Panc1 (cell line): ENCODE measurements at regions not wholly inside any gene's neighbourhood (a gene's known extent, or its start where the extent isn't known, plus 50 kb on each side); places are given as distances from the start of the nearest gene placed in this dataset.

Experiments
- ATAC-seq: fragments of 200-7000 bp; cut with Tn5 transposase; 2 replicates; pipeline ENCODE4 v1.9.1; 2020; ENCODE audit warnings: mild to moderate bottlenecking, moderate library complexity
- BruUV-seq: library from RNA; stranded (reverse); fragments of 400-500 nt; replicated peaks from 2 replicates; lab custom pipeline; 2021; lab: Mats Ljungman, UMichigan
- CTCF ChIA-PET: fragments of 300-600 bp; sonication (Branson Sonifier 250); formaldehyde crosslinking; loops from one replicate; lab custom pipeline; 2022; ENCODE audit warnings: antibody characterized with exemption; lab: Charles Lee
- POLR2A ChIA-PET: fragments of 300-600 bp; sonication (Branson Sonifier 250); formaldehyde crosslinking; loops from one replicate; lab custom pipeline; 2022; ENCODE audit warnings: antibody characterized with exemption; lab: Charles Lee
- DNase-seq: peaks from one replicate; pipeline ENCODE4 v3.0.0-alpha.2; 2010; ENCODE audit warnings: low read depth, low spot score
- H3K27ac ChIP-seq: 2 replicates; pipeline ENCODE4 v1.5.1; 2011; ENCODE audit warnings: mild to moderate bottlenecking, low read length, inconsistent platforms
- H3K27me3 ChIP-seq: fragments of 200-500 bp; sonication (Bioruptor generic); 2 replicates; pipeline ENCODE4 v1.6.0; 2014; ENCODE audit warnings: low read length, inconsistent platforms; ENCODE audit not compliant: control insufficient read depth, insufficient read depth
- H3K36me3 ChIP-seq: fragments of 200-500 bp; sonication (Bioruptor generic); 2 replicates; pipeline ENCODE4 v1.5.1; 2014; ENCODE audit warnings: inconsistent platforms, mild to moderate bottlenecking, low read length, moderate library complexity; ENCODE audit not compliant: control insufficient read depth, insufficient read depth
- H3K4me1 ChIP-seq: 2 replicates; pipeline ENCODE4 v1.5.1; 2011; ENCODE audit warnings: inconsistent platforms, mild to moderate bottlenecking, low read length, moderate library complexity; ENCODE audit not compliant: control insufficient read depth, insufficient read depth
- H3K4me3 ChIP-seq, 2 experiments: 2 replicates each; pipeline ENCODE4 v1.5.1; 2011 to 2012; ENCODE audit warnings: low read depth in 2 of 2, low read length in 2 of 2, mild to moderate bottlenecking in 2 of 2, inconsistent platforms in 1 of 2, moderate library complexity in 1 of 2
- H3K9me3 ChIP-seq: fragments of 200-500 bp; sonication (Bioruptor generic); 2 replicates; pipeline ENCODE4 v1.5.1; 2014; ENCODE audit warnings: low read depth, mild to moderate bottlenecking, inconsistent platforms, low read length, moderate library complexity; ENCODE audit not compliant: control insufficient read depth, insufficient read depth
- POLR2AphosphoS5 ChIP-seq: IDR thresholded peaks from 2 replicates; pipeline ENCODE4 v1.6.1; 2012; ENCODE audit warnings: mild to moderate bottlenecking, low read depth, low read length, moderate library complexity
- REST ChIP-seq, 2 experiments: IDR thresholded peaks; 2 replicates each; pipeline ENCODE4 v1.6.1; 2011 to 2012; ENCODE audit warnings: low read depth in 2 of 2, control low read depth in 1 of 2, low read length in 1 of 2, mild to moderate bottlenecking in 1 of 2, moderate library complexity in 1 of 2; ENCODE audit not compliant: insufficient read depth in 1 of 2
- SIN3A ChIP-seq: IDR thresholded peaks from 2 replicates; pipeline ENCODE4 v1.6.1; 2012; ENCODE audit warnings: low read depth, mild to moderate bottlenecking, low read length, moderate library complexity, borderline replicate concordance; ENCODE audit not compliant: insufficient read depth
- TCF7L2 ChIP-seq: IDR thresholded peaks from 2 replicates; pipeline ENCODE4 v1.6.1; 2011; ENCODE audit warnings: mild to moderate bottlenecking, low read depth, low read length, inconsistent platforms
- in situ Hi-C: cut with HindIII; loops from 2 replicates; pipeline ENCODE4 v1.10.0; 2016; ENCODE audit warnings: low sequenced_read_pairs, low pct_unique_long_range_greater_than_20kb
- intact Hi-C: fragments of 100-400 bp; cut with micrococcal nuclease; formaldehyde crosslinking; loops from one replicate; pipeline ENCODE4 v1.10.0; 2022; ENCODE audit not compliant: unreplicated experiment
- TF ChIP-seq, protein P1 (sequence below): fragments of 450-650 bp; IDR thresholded peaks from 2 replicates; pipeline ENCODE4 v1.5.1; 2017; ENCODE audit warnings: mild to moderate bottlenecking

DNA sequence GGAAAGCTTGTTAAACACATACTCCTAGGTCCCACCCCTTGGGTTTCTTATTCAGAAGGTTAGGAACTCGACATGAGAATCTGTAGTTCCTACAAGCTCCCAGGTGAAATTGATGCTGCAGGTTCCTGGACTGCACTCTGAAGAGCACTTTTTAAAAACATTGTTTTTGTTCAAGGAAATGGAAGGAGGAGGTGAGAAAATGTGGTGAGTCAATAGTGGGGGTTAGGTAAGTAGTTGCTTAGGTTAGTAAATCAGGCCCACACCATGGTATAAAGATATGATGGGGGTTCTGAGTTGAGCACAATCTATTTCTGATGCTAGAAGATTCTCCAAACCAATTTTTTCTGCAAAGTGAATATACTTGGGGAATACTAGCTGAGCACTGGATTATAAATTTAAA, 450.3 kb downstream of the CCDC91 start:
- TF ChIP-seq REST (IDR thresholded peaks at IDR 0.05; ENCODE audit: insufficient read depth in 1 of 2, low read depth in 2 of 2, low read length in 1 of 2) (no peak), SIN3A (no peak)
- intact Hi-C loops: no loop called here
- no TSS peak for BruUV-seq
- Histone ChIP-seq H3K4me1 (no peaks in the 10 kb centered on the region), H3K27me3 (peaks cover 4% of the 10 kb centered on the region), H3K9me3 (no peaks in the 10 kb centered on the region), H3K27ac (no peak overlapping the region), H3K4me3 (no peak overlapping the region), H3K36me3 (no peaks in the 10 kb centered on the region)
- ChIA-PET CTCF (no interaction called here), POLR2A (no interaction called here)
- no peak for DNase-seq
- in situ Hi-C loops: no loop called here
- ATAC-seq: no peak

DNA sequence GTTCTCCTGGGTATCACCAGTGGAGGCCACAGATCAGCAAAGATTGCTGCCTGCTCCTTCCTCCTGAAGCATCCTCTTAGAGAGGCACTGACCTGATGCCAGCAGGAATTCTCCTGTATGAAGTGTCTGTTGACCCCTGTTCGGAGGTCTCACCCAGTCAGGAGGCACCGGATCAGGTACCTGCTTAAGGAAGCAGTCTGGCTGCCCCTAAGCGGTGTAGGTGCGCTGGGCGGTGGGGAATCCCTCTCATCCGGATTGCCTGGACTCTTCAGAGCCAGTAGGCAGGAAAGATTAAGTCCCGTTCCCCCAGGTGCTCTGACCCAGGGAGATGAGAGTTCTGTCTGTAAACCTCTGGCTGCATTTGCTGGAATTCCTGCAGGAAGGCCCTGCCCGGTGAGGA, 455.2 kb downstream of the CCDC91 start:
- no peak for TF ChIP-seq REST (IDR thresholded peaks at IDR 0.05; ENCODE audit: insufficient read depth in 1 of 2, low read depth in 2 of 2, low read length in 1 of 2)
- no peak for TF ChIP-seq POLR2AphosphoS5
- intact Hi-C loops: no loop called here
- no TSS peak for BruUV-seq

GRCh38 chr12:28645891-28646290, 455.6 kb downstream of the CCDC91 start:
- H3K36me3 ChIP-seq: no peaks in the 10 kb centered on the region
- no peak for DNase-seq
- no peak overlapping the region for H3K4me3 ChIP-seq
- no peak for ATAC-seq
- H3K4me1 ChIP-seq: no peaks in the 10 kb centered on the region
- BruUV-seq: no TSS peak
- no peak for TF ChIP-seq SIN3A
- no peak for TF ChIP-seq POLR2AphosphoS5
- no peak for TF ChIP-seq REST (IDR thresholded peaks at IDR 0.05; ENCODE audit: insufficient read depth in 1 of 2, low read depth in 2 of 2, low read length in 1 of 2)
- TF ChIP-seq, protein P1, sequence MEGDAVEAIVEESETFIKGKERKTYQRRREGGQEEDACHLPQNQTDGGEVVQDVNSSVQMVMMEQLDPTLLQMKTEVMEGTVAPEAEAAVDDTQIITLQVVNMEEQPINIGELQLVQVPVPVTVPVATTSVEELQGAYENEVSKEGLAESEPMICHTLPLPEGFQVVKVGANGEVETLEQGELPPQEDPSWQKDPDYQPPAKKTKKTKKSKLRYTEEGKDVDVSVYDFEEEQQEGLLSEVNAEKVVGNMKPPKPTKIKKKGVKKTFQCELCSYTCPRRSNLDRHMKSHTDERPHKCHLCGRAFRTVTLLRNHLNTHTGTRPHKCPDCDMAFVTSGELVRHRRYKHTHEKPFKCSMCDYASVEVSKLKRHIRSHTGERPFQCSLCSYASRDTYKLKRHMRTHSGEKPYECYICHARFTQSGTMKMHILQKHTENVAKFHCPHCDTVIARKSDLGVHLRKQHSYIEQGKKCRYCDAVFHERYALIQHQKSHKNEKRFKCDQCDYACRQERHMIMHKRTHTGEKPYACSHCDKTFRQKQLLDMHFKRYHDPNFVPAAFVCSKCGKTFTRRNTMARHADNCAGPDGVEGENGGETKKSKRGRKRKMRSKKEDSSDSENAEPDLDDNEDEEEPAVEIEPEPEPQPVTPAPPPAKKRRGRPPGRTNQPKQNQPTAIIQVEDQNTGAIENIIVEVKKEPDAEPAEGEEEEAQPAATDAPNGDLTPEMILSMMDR: no peak
- no peak for TF ChIP-seq TCF7L2
- intact Hi-C loops: no loop called here
- POLR2A ChIA-PET: no interaction called here
- H3K27me3 ChIP-seq: no peaks in the 10 kb centered on the region
- CTCF ChIA-PET: no interaction called here
- H3K27ac ChIP-seq: no peak overlapping the region
- H3K9me3 ChIP-seq: no peaks in the 10 kb centered on the region
- in situ Hi-C loops: no loop called here

More for the DNA sequence above, 455.2 kb downstream of the CCDC91 start:
- Histone ChIP-seq H3K27me3 (no peaks in the 10 kb centered on the region), H3K27ac (no peak overlapping the region), H3K4me3 (no peak overlapping the region), H3K36me3 (no peaks in the 10 kb centered on the region), H3K9me3 (no peaks in the 10 kb centered on the region), H3K4me1 (no peaks in the 10 kb centered on the region)
- POLR2A ChIA-PET: no interaction called here
- no peak for DNase-seq
- in situ Hi-C loops: no loop called here
- ATAC-seq: no peak
- CTCF ChIA-PET: no interaction called here
